Esophagus squamous epithelium (tissue), 5 donors: ENCODE measurements at regions not wholly inside any gene's neighbourhood (a gene's known extent, or its start where the extent isn't known, plus 50 kb on each side); places are given as distances from the start of the nearest gene placed in this dataset.

Experiments used
- DNase-seq: peaks from one replicate; lab custom pipeline; 2025; lab: John Stamatoyannopoulos, UW
- H3K27ac ChIP-seq, 4 donors: fragments of 200-600 bp; sonication (generic); one replicate each; pipeline ENCODE4 v1.5.1; 2016 to 2019; ENCODE audit warnings: mild to moderate bottlenecking in 1 of 4
- H3K27me3 ChIP-seq, 4 donors: fragments of 200-600 bp; sonication (generic); 1 replicate in 3 of 4; 2 replicates in 1 of 4; pipeline versions ENCODE4 v1.5.1 to v1.6.0; 2017 to 2021; ENCODE audit warnings: antibody characterized with exemption in 1 of 4
- H3K36me3 ChIP-seq, 3 donors: fragments of 200-600 bp; sonication (generic); one replicate each; pipeline ENCODE4 v1.5.1; 2016 to 2019
- H3K4me1 ChIP-seq, 3 donors: fragments of 200-600 bp; sonication (generic); one replicate each; pipeline ENCODE4 v1.5.1; 2017 to 2019
- H3K4me3 ChIP-seq, 4 donors: fragments of 200-600 bp; sonication (generic); 1 replicate in 3 of 4; 2 replicates in 1 of 4; pipeline ENCODE4 v1.5.1; 2016 to 2019; ENCODE audit warnings: mild to moderate bottlenecking in 2 of 4, moderate library complexity in 1 of 4
- H3K9me3 ChIP-seq, 3 donors: fragments of 200-600 bp; sonication (generic); one replicate each; pipeline ENCODE4 v1.5.1; 2016 to 2019
- POLR2A ChIP-seq, 4 donors: fragments of 450-650 bp; IDR thresholded peaks; one replicate each; pipeline ENCODE4 v1.6.1; 2017; ENCODE audit warnings: antibody characterized with exemption in 4 of 4, mild to moderate bottlenecking in 4 of 4, moderate library complexity in 3 of 4
- WGBS, 2 donors: methylation state at CpG; one replicate each; pipeline ENCODE4 v1.1.5; 2018; 5-methylcytosine and 5-hydroxymethylcytosine counted together
- intact Hi-C: fragments of 100-400 bp; cut with DNase I; formaldehyde crosslinking; loops from one replicate; pipeline ENCODE4 v1.15.0; 2022
- TF ChIP-seq, protein P1 (sequence below), 6 experiments: fragments of 450-650 bp in 4 of 6; fragments of 200-600 bp in 2 of 6; sonication (generic) in 2 of 6; IDR thresholded peaks; one replicate each; pipeline ENCODE4 v1.5.1; 2016 to 2019; ENCODE audit warnings: antibody characterized with exemption in 6 of 6, mild to moderate bottlenecking in 4 of 6, moderate library complexity in 4 of 6
- donor health status: DM: yes; HTN: yes; CAD: no.

DNA sequence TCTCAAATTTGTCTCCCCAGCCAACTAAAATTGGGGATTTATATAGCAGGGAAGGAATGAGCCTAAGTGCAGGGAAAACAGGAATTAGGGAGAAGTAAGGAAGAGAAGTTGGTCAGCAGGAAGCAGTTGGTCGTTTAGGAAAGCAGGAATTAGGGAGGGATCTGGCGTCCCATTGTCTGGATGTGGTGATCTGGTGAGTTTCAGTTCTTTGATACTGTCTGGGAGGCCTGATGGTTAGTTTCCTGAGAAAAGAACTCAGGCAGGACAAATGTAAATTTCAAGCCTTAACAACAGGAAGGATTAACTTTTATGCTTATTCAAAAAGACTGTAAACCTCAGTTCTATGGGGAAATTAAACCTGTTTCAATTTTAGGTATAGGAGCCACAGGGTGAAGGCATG is 116.2 kb upstream of the PRL start:
- TF ChIP-seq POLR2A (IDR thresholded peaks at IDR 0.05): no peak
- TF ChIP-seq, protein P1, sequence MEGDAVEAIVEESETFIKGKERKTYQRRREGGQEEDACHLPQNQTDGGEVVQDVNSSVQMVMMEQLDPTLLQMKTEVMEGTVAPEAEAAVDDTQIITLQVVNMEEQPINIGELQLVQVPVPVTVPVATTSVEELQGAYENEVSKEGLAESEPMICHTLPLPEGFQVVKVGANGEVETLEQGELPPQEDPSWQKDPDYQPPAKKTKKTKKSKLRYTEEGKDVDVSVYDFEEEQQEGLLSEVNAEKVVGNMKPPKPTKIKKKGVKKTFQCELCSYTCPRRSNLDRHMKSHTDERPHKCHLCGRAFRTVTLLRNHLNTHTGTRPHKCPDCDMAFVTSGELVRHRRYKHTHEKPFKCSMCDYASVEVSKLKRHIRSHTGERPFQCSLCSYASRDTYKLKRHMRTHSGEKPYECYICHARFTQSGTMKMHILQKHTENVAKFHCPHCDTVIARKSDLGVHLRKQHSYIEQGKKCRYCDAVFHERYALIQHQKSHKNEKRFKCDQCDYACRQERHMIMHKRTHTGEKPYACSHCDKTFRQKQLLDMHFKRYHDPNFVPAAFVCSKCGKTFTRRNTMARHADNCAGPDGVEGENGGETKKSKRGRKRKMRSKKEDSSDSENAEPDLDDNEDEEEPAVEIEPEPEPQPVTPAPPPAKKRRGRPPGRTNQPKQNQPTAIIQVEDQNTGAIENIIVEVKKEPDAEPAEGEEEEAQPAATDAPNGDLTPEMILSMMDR (IDR thresholded peaks at IDR 0.05): no peak
- peaks cover 0 to under 1% (median 0%) of the 10 kb centered on the region in 3 donors for H3K9me3 ChIP-seq
- H3K36me3 ChIP-seq: no peaks in the 10 kb centered on the region
- H3K4me3 ChIP-seq: no peak overlapping the region
- H3K4me1 ChIP-seq: peaks cover 0 to 17% (median 5%) of the 10 kb centered on the region in 3 donors
- no peak for DNase-seq
- no peak overlapping the region for H3K27ac ChIP-seq
- no peaks in the 10 kb centered on the region for H3K27me3 ChIP-seq
- intact Hi-C loops: no loop called here
- 53 to 78% methylated on average over 2 of the region's 2 CpGs for WGBS, 2 donors

DNA sequence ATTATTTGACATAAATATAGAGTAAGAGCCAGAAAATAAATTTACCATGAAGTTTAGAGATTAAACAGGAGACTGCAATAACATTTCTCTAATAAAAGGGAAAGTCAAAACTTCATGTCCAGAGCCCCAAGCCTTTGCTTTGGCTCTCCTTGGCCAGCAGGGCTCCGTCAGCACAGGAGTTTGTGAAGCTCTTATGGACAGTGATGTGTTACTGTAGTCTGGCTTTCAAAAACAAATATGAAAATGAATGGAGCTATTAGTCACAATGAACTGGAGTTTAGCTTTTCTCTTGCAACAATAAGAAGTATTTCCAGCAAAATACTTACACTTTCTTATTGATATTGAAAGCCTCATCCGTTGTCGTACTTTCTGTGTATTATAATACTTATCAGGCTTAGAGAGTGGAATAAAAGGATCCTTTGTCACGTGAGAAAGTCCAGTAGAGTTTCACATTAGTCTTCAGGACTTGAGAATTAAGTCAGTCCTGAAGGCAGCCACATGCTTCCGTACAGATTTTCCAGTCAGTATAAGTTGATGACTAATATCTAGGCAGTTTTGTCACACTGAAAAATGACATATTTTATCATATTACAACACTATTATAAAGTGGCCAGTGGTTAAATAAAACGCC is 117.0 kb upstream of the PRL start:
- TF ChIP-seq POLR2A (IDR thresholded peaks at IDR 0.05): no peak
- TF ChIP-seq, protein P1 (IDR thresholded peaks at IDR 0.05): no peak
- DNase-seq: no peak
- intact Hi-C loops: no loop called here

DNA sequence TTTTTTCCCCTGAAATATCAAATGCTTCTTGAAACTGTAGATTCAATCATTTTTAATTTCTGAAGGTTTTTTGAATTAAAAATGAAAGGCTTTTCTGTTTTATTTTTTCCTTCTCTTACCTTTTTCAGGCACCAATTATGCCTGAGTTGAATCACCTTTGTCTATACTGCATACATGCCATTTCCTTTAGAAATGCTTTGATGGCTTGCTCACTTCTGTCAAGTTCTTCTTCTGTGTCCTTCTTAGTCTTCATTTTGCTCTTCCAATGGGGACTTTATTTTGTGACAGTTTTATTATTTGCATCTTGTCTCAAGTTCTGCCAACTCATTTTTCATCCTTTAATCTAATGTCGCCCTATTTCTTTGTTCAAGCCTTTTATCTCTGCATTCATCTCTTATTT is 121.9 kb upstream of the PRL start:
- WGBS, 2 donors: 38 to 43% methylated on average over 1 of the region's 1 CpG
- no peak overlapping the region for H3K4me3 ChIP-seq
- H3K36me3 ChIP-seq: no peaks in the 10 kb centered on the region
- H3K9me3 ChIP-seq: peaks cover 0 to 19% (median 13%) of the 10 kb centered on the region in 3 donors
- TF ChIP-seq POLR2A (IDR thresholded peaks at IDR 0.05): no peak
- TF ChIP-seq, protein P1 (IDR thresholded peaks at IDR 0.05): no peak
- H3K4me1 ChIP-seq: peaks cover 0 to 8% (median 1%) of the 10 kb centered on the region in 3 donors
- DNase-seq: no peak
- intact Hi-C loops: no loop called here
- no peaks in the 10 kb centered on the region for H3K27me3 ChIP-seq
- no peak overlapping the region for H3K27ac ChIP-seq

More for the DNA sequence above, 117.0 kb upstream of the PRL start:
- Histone ChIP-seq H3K4me1 (peaks cover 0 to 17% (median 5%) of the 10 kb centered on the region in 3 donors), H3K36me3 (no peaks in the 10 kb centered on the region), H3K9me3 (peaks cover 0 to 9% (median 4%) of the 10 kb centered on the region in 3 donors), H3K27me3 (no peaks in the 10 kb centered on the region), H3K4me3 (no peak overlapping the region), H3K27ac (peak overlapping the region in 1 of 4 donors; percentile 41)
- WGBS, 2 donors: 28 to 35% methylated on average over 6 of the region's 6 CpGs

DNA sequence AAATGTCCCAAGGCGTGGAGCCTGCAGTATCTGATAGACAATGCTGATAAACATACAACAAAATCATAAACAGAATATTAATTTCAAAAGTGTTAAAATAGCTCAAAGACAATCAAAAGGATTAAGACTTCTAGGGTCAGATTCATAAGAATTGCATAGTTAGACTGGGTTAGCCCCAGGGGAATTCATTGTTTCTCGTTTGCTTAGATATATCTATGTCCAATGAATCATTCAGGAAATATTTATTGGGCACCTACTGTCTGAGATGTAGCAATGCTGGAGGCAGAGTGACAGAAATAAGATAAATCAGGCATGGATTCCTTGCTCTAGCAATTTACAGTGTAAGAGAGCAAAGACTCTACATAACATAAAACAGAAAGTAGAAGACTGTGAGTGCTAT is 124.4 kb upstream of the PRL start:
- Histone ChIP-seq H3K27me3 (no peaks in the 10 kb centered on the region), H3K4me1 (no peaks in the 10 kb centered on the region), H3K36me3 (no peaks in the 10 kb centered on the region), H3K27ac (no peak overlapping the region), H3K4me3 (no peak overlapping the region), H3K9me3 (peaks cover 0 to 19% (median 13%) of the 10 kb centered on the region in 3 donors)
- no peak for DNase-seq
- no peak for TF ChIP-seq POLR2A (IDR thresholded peaks at IDR 0.05)
- TF ChIP-seq, protein P1 (IDR thresholded peaks at IDR 0.05): no peak
- WGBS, 2 donors: 51 to 64% methylated on average over 2 of the region's 2 CpGs
- intact Hi-C loops: no loop called here

DNA sequence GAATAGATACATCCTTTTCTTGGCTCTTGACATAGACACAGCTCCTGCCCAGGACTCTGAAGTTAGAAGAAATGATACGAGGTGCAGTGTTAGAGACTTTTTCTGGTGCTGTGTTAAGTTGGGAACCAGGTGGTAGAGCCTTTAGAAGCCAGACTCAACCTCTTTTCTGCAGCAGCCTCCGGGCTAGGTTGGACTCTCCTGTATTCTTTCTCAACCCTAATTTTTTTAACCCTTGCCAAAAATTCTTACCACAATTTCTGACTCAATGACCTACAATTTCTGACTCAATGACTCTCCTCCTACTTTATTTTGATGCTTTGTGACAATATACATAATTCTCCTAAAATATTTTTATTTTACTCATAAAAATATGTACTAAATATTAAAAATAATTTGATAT is 127.4 kb upstream of the PRL start:
- Histone ChIP-seq H3K4me1 (no peaks in the 10 kb centered on the region), H3K4me3 (no peak overlapping the region), H3K27me3 (no peaks in the 10 kb centered on the region), H3K27ac (no peak overlapping the region), H3K36me3 (no peaks in the 10 kb centered on the region), H3K9me3 (peaks cover 0 to 14% (median 4%) of the 10 kb centered on the region in 3 donors)
- intact Hi-C loops: no loop called here
- DNase-seq: no peak
- TF ChIP-seq, protein P1 (IDR thresholded peaks at IDR 0.05): no peak
- TF ChIP-seq POLR2A (IDR thresholded peaks at IDR 0.05): no peak
- WGBS, 2 donors: 50 to 67% methylated on average over 2 of the region's 2 CpGs
